GM06990 (cell line): ENCODE measurements at regions not wholly inside any gene's neighbourhood (a gene's known extent, or its start where the extent isn't known, plus 50 kb on each side); places are given as distances from the start of the nearest gene placed in this dataset.
"Not testable (repeated sequence)": the region's sequence is repeated elsewhere in the genome, so short reads cannot be mapped to it uniquely, and the experiment has no call there.

Source experiments
- DNase-seq: peaks from one replicate; pipeline ENCODE4 v3.0.0-alpha.2; 2011; ENCODE audit not compliant: insufficient read length; ENCODE audit errors: extremely low read depth
- H3K27me3 ChIP-seq: replicated peaks from 2 replicates; pipeline ENCODE4 v1.6.0; 2011; ENCODE audit warnings: low read length; ENCODE audit not compliant: control insufficient read depth, insufficient read depth
- H3K36me3 ChIP-seq: 2 replicates; pipeline ENCODE4 v1.5.1; 2011; ENCODE audit warnings: low read length; ENCODE audit not compliant: control insufficient read depth, insufficient read depth
- H3K4me3 ChIP-seq: replicated peaks from 2 replicates; pipeline ENCODE4 v1.5.1; 2011; ENCODE audit warnings: low read depth, mild to moderate bottlenecking, control low read depth, low read length
- CTCF ChIP-seq: IDR thresholded peaks from 2 replicates; pipeline ENCODE4 v1.5.1; 2011; ENCODE audit warnings: low read length, control low read depth, mild to moderate bottlenecking, inconsistent platforms; ENCODE audit not compliant: insufficient read depth, poor library complexity, severe bottlenecking

- Histone ChIP-seq H3K4me3 (no peak overlapping the region), H3K36me3 (no peaks in the 10 kb centered on the region), H3K27me3 (no peaks in the 10 kb centered on the region; the same call in 1 of the 2 replicates)
- no peak for DNase-seq
- TF ChIP-seq CTCF: no peak
These were observed 869.2 kb downstream of the TMEM121 start for GRCh38 chr14:106395456-106396050.

GRCh38 chr14:106396999-106397398 lies 870.6 kb downstream of the TMEM121 start:
- H3K27me3 ChIP-seq: no peaks in the 10 kb centered on the region; the same call in 1 of the 2 replicates
- H3K36me3 ChIP-seq: no peaks in the 10 kb centered on the region
- no peak for TF ChIP-seq CTCF
- DNase-seq: no peak
- H3K4me3 ChIP-seq: no peak overlapping the region

- not testable (repeated sequence) for DNase-seq, H3K4me3 ChIP-seq, H3K36me3 ChIP-seq, H3K27me3 ChIP-seq
These were observed 872.5 kb downstream of the TMEM121 start for GRCh38 chr14:106398931-106399331.

GRCh38 chr14:106401316-106401715 lies 874.9 kb downstream of the TMEM121 start:
- not testable (repeated sequence) for H3K36me3 ChIP-seq, H3K27me3 ChIP-seq, DNase-seq, H3K4me3 ChIP-seq

- H3K4me3 ChIP-seq, DNase-seq, H3K36me3 ChIP-seq, H3K27me3 ChIP-seq: not testable (repeated sequence)
- peak; percentile 58 for TF ChIP-seq CTCF
These were observed 883.8 kb downstream of the TMEM121 start for GRCh38 chr14:106410229-106410628.

GRCh38 chr14:106414464-106414863 lies 888.1 kb downstream of the TMEM121 start:
- DNase-seq: no peak
- no peak for TF ChIP-seq CTCF
- Histone ChIP-seq H3K27me3 (no peaks in the 10 kb centered on the region), H3K4me3 (no peak overlapping the region), H3K36me3 (no peaks in the 10 kb centered on the region)
